GM23248 (cell line): ENCODE measurements at regions not wholly inside any gene's neighbourhood (a gene's known extent, or its start where the extent isn't known, plus 50 kb on each side); places are given as distances from the start of the nearest gene placed in this dataset.
"Not testable (repeated sequence)": the region's sequence is repeated elsewhere in the genome, so short reads cannot be mapped to it uniquely, and the experiment has no call there.

Experiments
- DNase-seq: peaks from one replicate; pipeline ENCODE4 v3.0.0-alpha.2; 2015
- H2AFZ ChIP-seq: fragments of 200-600 bp; sonication (generic); 2 replicates; pipeline ENCODE4 v1.6.1; 2016; ENCODE audit warnings: antibody characterized with exemption
- H3F3A ChIP-seq: fragments of 200-600 bp; sonication (generic); 2 replicates; pipeline ENCODE4 v1.6.1; 2016; ENCODE audit warnings: mild to moderate bottlenecking, antibody characterized with exemption, mixed run types; ENCODE audit not compliant: insufficient read depth
- H3K27ac ChIP-seq: fragments of 200-600 bp; sonication (generic); 2 replicates; pipeline ENCODE4 v1.5.1; 2016; ENCODE audit warnings: mild to moderate bottlenecking
- H3K27me3 ChIP-seq: fragments of 200-600 bp; sonication (generic); replicated peaks from 2 replicates; pipeline ENCODE4 v1.6.1; 2016; ENCODE audit warnings: mild to moderate bottlenecking; ENCODE audit not compliant: insufficient read depth
- H3K36me3 ChIP-seq: fragments of 200-600 bp; sonication (generic); 2 replicates; pipeline ENCODE4 v1.6.1; 2016; ENCODE audit warnings: low read depth, mild to moderate bottlenecking
- H3K4me1 ChIP-seq: fragments of 200-600 bp; sonication (generic); 2 replicates; pipeline ENCODE4 v1.6.1; 2016; ENCODE audit warnings: mild to moderate bottlenecking; ENCODE audit not compliant: insufficient read depth
- H3K4me2 ChIP-seq: fragments of 200-600 bp; sonication (generic); one replicate; pipeline ENCODE4 v1.6.1; 2016; ENCODE audit warnings: mild to moderate bottlenecking; ENCODE audit not compliant: unreplicated experiment
- H3K4me3 ChIP-seq: fragments of 200-600 bp; sonication (generic); 2 replicates; pipeline ENCODE4 v1.5.1; 2016; ENCODE audit warnings: mild to moderate bottlenecking
- H3K79me2 ChIP-seq: fragments of 200-600 bp; sonication (generic); 2 replicates; pipeline ENCODE4 v1.6.1; 2016; ENCODE audit warnings: mild to moderate bottlenecking; ENCODE audit not compliant: insufficient read depth
- H3K9ac ChIP-seq: fragments of 200-600 bp; sonication (generic); 2 replicates; pipeline ENCODE4 v1.6.1; 2016; ENCODE audit warnings: mild to moderate bottlenecking
- H3K9me2 ChIP-seq: fragments of 200-600 bp; sonication (generic); 2 replicates; pipeline ENCODE4 v1.6.1; 2016; ENCODE audit warnings: mixed run types, mild to moderate bottlenecking, moderate library complexity; ENCODE audit not compliant: insufficient read depth
- H3K9me3 ChIP-seq: fragments of 200-600 bp; sonication (generic); one replicate; pipeline ENCODE4 v1.6.1; 2017; ENCODE audit warnings: low read depth
- H4K20me1 ChIP-seq: fragments of 200-600 bp; sonication (generic); 2 replicates; pipeline ENCODE4 v1.6.0; 2016; ENCODE audit not compliant: insufficient read depth
- EZH2 ChIP-seq: fragments of 200-600 bp; sonication (generic); IDR thresholded peaks from 2 replicates; pipeline ENCODE4 v1.6.1; 2018; ENCODE audit warnings: antibody characterized with exemption, mild to moderate bottlenecking; ENCODE audit not compliant: insufficient read depth, poor library complexity, severe bottlenecking
- EZH2phosphoT487 ChIP-seq: fragments of 200-600 bp; sonication (generic); IDR thresholded peaks from 2 replicates; pipeline ENCODE4 v1.6.1; 2018; ENCODE audit warnings: antibody characterized with exemption, moderate library complexity, mild to moderate bottlenecking, low read depth; ENCODE audit not compliant: insufficient read depth
- WGBS, 2 experiments: methylation state at CpG; one replicate each; pipeline ENCODE4 v1.1.6; 2015 to 2017; ENCODE audit warnings: low lambda C conversion rate in 2 of 2, low coverage in 1 of 2; ENCODE audit errors: missing lambda C conversion rate in 2 of 2; 5-methylcytosine and 5-hydroxymethylcytosine counted together
- in situ Hi-C: fragments of 300-500 bp; cut with MboI; formaldehyde crosslinking; loops from 2 replicates; pipeline ENCODE4 v1.15.0; 2020

DNA sequence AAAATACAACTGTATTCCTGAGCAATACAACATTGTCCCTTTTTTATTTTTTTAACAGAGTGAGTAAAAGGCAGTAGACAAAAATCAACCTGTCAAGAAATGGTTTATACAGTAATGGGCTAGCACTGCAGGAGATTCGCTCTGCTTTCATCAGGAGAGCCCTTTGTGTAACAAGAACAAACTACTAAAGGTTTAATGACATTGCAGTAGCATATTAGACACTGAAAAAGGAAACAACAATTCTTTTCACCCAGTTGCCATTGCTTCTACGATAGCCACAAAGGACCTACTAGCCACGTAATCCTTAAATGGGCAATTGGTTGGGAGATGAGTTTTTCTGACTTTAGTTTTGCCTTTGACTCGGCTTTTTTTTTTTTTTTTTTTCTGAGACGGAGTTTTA is 319.8 kb upstream of the TRPM3 start:
- no peak overlapping the region for H2AFZ ChIP-seq
- H3F3A ChIP-seq = no peaks in the 10 kb centered on the region
- H3K79me2 ChIP-seq = no peaks in the 10 kb centered on the region
- H3K27ac ChIP-seq = no peak overlapping the region
- DNase-seq = no peak
- H3K4me3 ChIP-seq = no peak overlapping the region
- no peak overlapping the region for H3K4me2 ChIP-seq
- H3K27me3 ChIP-seq = peaks cover 20% of the 10 kb centered on the region
- in situ Hi-C loops = no loop called here
- H3K36me3 ChIP-seq = no peaks in the 10 kb centered on the region
- 54 to 57% methylated on average over 5 of the region's 5 CpGs for WGBS, 2 experiments
- H4K20me1 ChIP-seq = no peaks in the 10 kb centered on the region
- H3K4me1 ChIP-seq = no peaks in the 10 kb centered on the region
- H3K9ac ChIP-seq = no peak overlapping the region
- no peak for TF ChIP-seq EZH2phosphoT487
- TF ChIP-seq EZH2 = no peak
- H3K9me2 ChIP-seq = no peaks in the 10 kb centered on the region
- H3K9me3 ChIP-seq = no peaks in the 10 kb centered on the region

DNA sequence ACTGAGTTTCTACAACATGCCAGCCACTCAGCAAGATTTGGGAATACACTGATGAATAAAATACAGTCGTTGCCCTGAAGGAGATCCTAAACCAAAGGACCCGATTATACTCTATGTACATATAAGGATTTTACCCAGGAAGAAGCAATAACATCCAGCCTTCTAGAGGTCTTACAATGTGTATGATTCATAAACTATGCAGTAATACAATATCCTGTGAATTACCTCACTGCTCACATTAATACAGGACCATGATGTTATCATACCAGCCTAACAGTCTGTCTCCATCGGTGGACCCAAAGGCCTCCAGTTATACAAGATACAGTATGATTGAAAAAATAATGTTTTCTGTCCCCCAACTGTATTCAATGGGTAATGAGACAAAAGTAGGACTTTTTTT is 310.5 kb upstream of the TRPM3 start:
- TF ChIP-seq EZH2phosphoT487 (no peak), EZH2 (no peak)
- Histone ChIP-seq H3K9me3 (no peaks in the 10 kb centered on the region), H3K9ac (no peak overlapping the region), H3K9me2 (no peaks in the 10 kb centered on the region), H3K27ac (no peak overlapping the region), H3K79me2 (no peaks in the 10 kb centered on the region), H4K20me1 (no peaks in the 10 kb centered on the region), H3K4me2 (no peak overlapping the region), H3K27me3 (no peaks in the 10 kb centered on the region), H2AFZ (no peak overlapping the region), H3K4me3 (no peak overlapping the region), H3F3A (no peaks in the 10 kb centered on the region), H3K36me3 (no peaks in the 10 kb centered on the region), H3K4me1 (no peaks in the 10 kb centered on the region)
- DNase-seq = peak; percentile 14
- 14 to 19% methylated on average over 3 of the region's 3 CpGs for WGBS, 2 experiments
- in situ Hi-C loops = no loop called here

DNA sequence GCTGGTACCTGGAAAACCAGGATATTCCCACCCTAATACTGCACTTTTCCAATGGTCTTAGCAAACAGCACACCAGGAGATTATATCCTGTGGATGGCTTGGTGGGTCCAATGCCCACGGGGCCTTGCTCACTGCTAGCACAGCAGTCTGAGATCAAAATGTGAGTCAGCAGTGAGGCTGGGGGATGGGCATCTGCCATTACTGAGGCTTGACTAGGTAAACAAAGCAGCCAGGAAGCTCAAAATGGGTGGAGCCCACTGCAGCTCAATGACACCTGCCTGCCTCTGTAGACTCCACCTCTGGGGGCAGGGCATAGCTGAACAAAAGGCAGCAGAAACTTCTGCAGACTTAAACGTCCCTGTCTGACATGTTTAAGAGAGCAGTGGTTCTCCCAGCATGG is 285.9 kb upstream of the TRPM3 start:
- not testable (repeated sequence) for H3K4me1 ChIP-seq, DNase-seq, H3K36me3 ChIP-seq, H3K9ac ChIP-seq, H2AFZ ChIP-seq, H3K4me2 ChIP-seq, H3K4me3 ChIP-seq, H3K9me2 ChIP-seq, H3F3A ChIP-seq, H3K9me3 ChIP-seq, H3K27me3 ChIP-seq, H3K27ac ChIP-seq, H4K20me1 ChIP-seq, H3K79me2 ChIP-seq
- WGBS, 2 experiments = 19 to 30% methylated on average over 2 of the region's 2 CpGs
- in situ Hi-C loops = loop anchor here (25.0 kb wide), 1 partner anchor 95 kb away; no protein-coding TSS in a partner anchor

DNA sequence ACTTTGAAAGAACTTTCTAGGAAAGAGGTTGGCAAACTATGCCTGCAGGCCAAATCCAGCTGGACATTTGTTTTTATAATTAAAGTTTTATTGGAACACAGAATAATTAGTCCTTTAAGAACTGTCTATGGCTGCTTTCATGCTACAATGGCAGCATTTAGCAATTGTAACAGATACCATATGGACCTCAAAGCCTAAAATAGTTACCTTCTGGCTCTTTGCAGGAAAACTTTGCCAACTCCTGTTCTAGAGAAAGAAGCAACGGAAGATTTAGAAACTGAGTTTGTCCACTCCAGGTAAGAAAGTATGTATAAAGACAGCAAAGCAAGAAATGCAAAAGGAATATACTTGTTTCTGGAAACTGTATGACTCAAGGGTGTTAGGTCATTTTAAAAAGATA is 281.7 kb upstream of the TRPM3 start:
- H3K9me3 ChIP-seq = no peaks in the 10 kb centered on the region
- no peak overlapping the region for H3K27ac ChIP-seq
- H3K4me1 ChIP-seq = no peaks in the 10 kb centered on the region
- in situ Hi-C loops = loop anchor here (25.0 kb wide), 1 partner anchor 91 kb away; no protein-coding TSS in a partner anchor
- H3K27me3 ChIP-seq = 0 out of 2 replicates have a peak, but pooled peaks cover 14% of the 10 kb centered on the region
- H3K9me2 ChIP-seq = no peaks in the 10 kb centered on the region
- DNase-seq = no peak
- H2AFZ ChIP-seq = no peak overlapping the region
- H3F3A ChIP-seq = no peaks in the 10 kb centered on the region
- no peak for TF ChIP-seq EZH2
- TF ChIP-seq EZH2phosphoT487 = no peak
- no peaks in the 10 kb centered on the region for H3K36me3 ChIP-seq
- no peak overlapping the region for H3K4me3 ChIP-seq
- no peak overlapping the region for H3K4me2 ChIP-seq
- no peak overlapping the region for H3K9ac ChIP-seq
- H4K20me1 ChIP-seq = no peaks in the 10 kb centered on the region
- 11 to 19% methylated on average over 1 of the region's 1 CpG for WGBS, 2 experiments
- H3K79me2 ChIP-seq = no peaks in the 10 kb centered on the region

DNA sequence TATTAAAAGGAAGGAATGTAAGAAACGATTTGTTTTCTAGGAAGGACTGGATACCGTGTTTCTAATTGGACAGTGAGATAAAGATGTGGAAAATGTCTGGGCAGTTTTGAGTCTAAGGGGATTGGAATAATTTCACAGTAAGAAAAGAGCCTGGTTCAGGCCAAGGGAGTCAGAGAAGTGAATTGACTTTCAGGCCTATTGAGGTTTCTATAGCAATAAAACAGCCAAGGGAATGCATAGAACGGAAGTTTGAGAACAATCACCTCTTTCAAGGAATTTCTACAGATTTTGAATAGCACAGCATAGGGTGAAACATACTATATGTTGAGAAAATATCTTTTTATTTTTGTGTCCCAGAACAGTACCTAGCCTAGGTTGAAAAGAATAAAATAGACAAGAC is 271.6 kb upstream of the TRPM3 start:
- Histone ChIP-seq H3K27me3 (peaks cover 22% of the 10 kb centered on the region), H3F3A (no peaks in the 10 kb centered on the region), H2AFZ (no peak overlapping the region), H3K4me3 (no peak overlapping the region), H3K36me3 (no peaks in the 10 kb centered on the region), H3K9ac (no peak overlapping the region), H3K9me2 (no peaks in the 10 kb centered on the region), H3K4me2 (no peak overlapping the region), H3K4me1 (no peaks in the 10 kb centered on the region), H4K20me1 (no peaks in the 10 kb centered on the region), H3K9me3 (no peaks in the 10 kb centered on the region), H3K27ac (no peak overlapping the region), H3K79me2 (no peaks in the 10 kb centered on the region)
- WGBS, 2 experiments = 31 to 33% methylated on average over 3 of the region's 3 CpGs
- in situ Hi-C loops = no loop called here
- TF ChIP-seq EZH2phosphoT487 (no peak), EZH2 (no peak)
- no peak for DNase-seq
